ENCODE measurements at regions not wholly inside any gene's neighbourhood (a gene's known extent, or its start where the extent isn't known, plus 50 kb on each side); places are given as distances from the start of the nearest gene placed in this dataset.

DNA sequence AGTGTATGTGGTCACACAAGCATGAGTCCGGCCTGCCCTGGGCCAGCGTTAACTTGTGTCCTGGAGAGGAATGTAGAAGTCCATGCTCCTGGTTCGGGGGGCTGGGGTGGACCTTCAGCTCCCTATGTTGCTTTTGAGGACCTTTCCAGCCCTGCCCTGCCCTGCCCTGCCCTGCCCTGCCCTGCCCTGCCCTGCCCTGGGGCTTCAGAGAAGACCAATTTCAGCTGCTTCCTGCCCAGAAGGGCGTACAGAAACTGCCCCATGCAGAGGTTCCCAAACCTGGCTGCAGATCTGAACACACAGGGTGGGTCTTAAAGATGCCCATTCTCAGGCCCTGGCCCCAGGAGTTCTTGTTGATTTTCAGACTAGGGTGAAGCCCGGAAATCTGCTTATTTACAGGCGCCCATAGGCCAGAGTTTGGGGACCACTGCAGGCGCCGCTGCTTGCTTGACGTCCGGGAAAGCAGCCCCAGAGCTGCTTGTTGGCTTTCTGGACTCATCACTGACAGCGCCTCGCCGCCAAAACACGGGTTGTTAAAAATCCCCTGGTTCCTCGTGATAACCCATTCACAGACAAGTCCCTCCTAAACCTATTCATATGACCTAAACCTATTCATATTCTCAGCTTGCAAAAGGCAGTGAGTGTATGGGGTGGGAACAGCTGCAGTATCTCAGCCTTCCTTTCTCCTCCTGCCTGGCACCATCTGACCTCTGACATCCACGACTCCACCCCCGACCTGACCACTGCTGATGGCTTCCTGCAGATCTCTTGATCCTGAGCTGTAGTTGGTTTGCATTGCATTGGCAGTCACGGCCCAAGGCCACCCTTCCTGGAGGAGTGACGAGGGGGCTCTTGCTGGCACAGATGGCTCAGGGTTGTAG lies 198.3 kb downstream of the GLI2 start:
- TF ChIP-seq, protein P1, sequence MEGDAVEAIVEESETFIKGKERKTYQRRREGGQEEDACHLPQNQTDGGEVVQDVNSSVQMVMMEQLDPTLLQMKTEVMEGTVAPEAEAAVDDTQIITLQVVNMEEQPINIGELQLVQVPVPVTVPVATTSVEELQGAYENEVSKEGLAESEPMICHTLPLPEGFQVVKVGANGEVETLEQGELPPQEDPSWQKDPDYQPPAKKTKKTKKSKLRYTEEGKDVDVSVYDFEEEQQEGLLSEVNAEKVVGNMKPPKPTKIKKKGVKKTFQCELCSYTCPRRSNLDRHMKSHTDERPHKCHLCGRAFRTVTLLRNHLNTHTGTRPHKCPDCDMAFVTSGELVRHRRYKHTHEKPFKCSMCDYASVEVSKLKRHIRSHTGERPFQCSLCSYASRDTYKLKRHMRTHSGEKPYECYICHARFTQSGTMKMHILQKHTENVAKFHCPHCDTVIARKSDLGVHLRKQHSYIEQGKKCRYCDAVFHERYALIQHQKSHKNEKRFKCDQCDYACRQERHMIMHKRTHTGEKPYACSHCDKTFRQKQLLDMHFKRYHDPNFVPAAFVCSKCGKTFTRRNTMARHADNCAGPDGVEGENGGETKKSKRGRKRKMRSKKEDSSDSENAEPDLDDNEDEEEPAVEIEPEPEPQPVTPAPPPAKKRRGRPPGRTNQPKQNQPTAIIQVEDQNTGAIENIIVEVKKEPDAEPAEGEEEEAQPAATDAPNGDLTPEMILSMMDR (IDR thresholded peaks at IDR 0.05; ENCODE audit: insufficient read depth, missing control alignments), result no peak
- FAIRE-seq (no peak), DNase-seq (ENCODE audit: insufficient read length, low spot score) (no peak)

DNA sequence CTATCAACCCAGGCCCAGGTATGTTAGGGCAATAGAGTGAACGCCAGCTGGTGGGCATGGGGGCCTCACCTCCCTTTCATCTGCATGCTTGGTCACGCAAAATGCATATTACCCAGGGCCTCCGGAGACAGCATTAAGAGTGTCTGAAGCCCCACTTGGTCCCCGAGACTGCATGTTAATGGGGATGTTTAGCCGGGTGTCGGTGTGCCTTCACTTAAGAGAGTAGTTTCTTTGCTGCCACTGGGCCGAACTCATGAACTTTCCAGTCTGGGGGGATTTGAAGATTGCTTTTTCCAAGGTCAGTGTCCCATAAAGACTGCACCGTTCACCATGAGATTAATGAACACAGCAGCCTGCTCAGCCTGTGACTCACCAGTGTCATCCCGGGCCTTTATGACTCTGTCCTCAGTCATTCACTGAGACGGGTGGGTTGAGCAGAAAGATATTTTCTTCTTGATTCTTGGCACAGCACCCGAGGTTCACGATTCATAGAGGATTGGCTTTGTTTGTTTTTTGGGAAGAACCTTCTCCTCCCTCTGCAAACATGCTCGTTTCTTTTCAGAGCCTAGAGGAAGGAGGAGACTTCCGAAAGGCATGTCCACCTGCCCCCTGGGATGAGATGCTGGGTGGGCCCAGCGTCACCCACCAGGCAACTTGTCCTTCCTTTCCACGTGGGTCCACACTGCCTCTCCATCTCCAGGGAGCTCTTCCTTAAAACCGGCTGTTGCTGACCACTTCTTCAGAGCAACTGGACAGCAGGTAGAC lies 199.1 kb downstream of the GLI2 start:
- no peak for FAIRE-seq
- DNase-seq (ENCODE audit: insufficient read length, low spot score), result no peak
- TF ChIP-seq, protein P1 (IDR thresholded peaks at IDR 0.05; ENCODE audit: insufficient read depth, missing control alignments), result no peak

DNA sequence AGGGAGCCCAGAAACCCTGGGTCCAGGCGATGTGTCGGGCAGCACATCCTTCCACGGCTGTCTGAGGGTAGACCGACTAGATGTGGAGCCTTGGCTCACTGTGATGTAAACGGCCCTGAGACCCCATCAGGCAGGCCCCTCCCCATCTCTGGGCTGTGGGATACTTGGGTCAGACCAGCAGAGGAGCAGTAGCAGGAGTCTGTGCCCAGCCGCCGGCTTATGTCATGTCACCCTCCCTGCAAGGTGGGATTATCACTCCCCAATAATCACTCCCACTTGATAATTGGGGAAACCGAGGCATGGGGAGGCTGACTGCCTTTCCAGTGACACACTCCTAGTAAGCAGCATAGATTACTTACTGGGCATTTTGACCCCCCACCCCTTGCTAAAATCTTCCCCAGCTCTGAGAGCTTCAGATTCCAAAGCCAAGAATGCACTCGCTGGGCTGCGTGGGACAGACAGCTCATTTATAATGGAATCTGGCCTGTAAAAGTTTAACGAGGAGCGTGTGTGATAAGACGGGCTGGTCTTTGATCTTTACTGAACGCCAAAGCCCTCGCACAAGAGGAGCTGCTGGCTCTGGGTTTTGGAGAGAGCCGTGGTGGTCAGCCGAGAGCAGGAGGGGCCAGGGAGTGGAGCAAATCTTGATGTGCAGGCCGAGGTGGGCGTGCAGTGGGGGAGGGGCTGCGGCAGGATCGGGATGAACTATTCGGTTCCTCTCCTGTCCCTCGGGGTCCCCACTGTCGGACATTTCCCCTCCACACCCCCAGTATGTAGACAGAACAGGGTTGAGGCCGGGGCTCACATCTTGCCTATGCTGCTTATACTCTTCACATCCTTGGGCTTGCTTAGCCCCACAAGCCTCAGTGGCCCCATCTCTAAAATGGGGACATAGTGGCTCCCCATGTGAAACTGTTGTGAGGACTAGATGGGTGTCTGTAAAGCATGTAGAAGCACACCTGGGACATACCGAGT lies 200.0 kb downstream of the GLI2 start:
- TF ChIP-seq, protein P1 (IDR thresholded peaks at IDR 0.05; ENCODE audit: insufficient read depth, missing control alignments), result no peak
- FAIRE-seq (no peak), DNase-seq (ENCODE audit: insufficient read length, low spot score) (no peak)

DNA sequence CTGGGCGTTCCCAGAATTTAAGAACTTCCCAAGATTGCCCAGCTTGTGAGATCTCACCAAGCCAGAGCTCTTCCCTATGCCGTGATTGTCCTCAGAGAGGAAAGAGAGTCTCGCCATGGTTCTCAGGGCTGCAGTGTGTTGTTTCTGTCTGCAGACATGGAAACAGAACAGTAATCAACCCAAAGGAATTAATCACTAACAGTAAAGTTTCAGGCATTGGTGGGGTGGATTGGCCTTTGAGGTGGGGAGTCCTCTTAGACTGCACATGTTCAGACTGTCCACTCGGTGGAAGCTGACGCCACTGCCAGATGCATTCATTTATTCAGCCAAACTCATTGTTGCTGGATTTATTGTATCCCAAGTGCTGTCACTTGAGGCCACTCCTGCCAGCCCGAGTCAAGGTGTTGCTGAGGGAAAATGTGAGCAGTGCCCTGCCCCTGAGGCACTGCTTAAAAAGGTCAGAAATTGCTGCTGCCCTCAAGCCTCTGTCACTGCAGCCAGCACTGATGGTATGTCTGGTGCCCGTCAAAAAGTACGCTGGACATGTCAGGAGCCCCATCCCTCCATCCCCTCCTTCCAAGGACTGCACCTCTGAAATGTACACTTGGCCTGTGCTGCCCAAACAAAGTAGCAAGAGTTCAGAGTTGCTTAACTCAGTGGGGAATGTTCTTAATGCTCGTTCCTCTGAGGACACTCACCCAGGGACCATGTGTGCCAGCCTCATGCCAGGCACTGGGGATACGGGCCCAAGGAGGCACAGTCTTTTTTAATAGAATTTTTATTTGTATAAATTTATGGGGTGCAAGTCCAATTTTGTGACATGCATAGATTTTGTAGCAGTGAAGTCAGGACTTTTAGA lies 201.0 kb downstream of the GLI2 start:
- DNase-seq (ENCODE audit: insufficient read length, low spot score) (no peak), FAIRE-seq (no peak)
- TF ChIP-seq, protein P1 (IDR thresholded peaks at IDR 0.05; ENCODE audit: insufficient read depth, missing control alignments), result no peak

DNA sequence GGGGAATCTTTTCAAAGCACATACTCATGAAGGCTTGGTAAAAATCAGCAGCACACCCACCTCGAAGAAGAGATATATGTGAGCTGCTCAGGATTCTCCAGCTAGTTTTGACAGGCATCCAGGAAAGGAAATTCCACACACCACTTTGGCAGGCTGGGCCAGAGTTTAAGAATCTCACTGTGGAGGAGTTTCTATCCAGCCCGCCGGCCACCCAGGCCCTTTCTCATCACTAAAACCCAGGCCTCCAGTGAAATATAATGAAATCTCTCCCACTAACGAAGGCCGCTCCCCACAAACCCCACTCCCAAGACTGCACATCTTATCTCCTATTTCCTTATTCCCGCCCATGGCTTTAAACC lies 202.0 kb downstream of the GLI2 start:
- FAIRE-seq (no peak), DNase-seq (ENCODE audit: insufficient read length, low spot score) (no peak)
- TF ChIP-seq, protein P1 (IDR thresholded peaks at IDR 0.05; ENCODE audit: insufficient read depth, missing control alignments), result no peak

All from D721Med (cell line).